GDM1 (cell line): ENCODE measurements at regions not wholly inside any gene's neighbourhood (a gene's known extent, or its start where the extent isn't known, plus 50 kb on each side); places are given as distances from the start of the nearest gene placed in this dataset.
"Not testable (repeated sequence)": the region's sequence is repeated elsewhere in the genome, so short reads cannot be mapped to it uniquely, and the experiment has no call there.

ENCODE experiments used
- DNase-seq: peaks from one replicate; lab custom pipeline; 2025; lab: John Stamatoyannopoulos, UW

DNA sequence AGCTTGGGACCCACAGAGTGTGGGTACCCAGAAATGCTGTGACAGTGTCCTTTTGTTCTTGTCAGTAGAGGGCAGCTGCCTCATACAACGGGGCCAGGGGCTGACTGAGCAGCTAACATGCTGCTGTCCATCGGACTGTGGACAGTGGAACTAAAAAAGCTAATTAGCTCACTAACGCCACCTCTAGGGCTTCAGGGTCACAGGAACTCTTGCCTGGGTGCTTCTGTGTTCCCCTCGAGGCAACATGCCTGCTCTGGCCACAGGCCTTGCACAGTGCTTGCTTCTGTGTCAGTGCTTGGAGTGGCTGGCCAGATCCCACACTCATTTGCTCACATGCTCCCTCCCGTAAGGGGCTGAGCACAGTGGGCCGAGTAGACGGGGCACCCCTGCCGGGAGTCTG lies 377.0 kb downstream of the OLFM4 start:
- no peak for DNase-seq

DNA sequence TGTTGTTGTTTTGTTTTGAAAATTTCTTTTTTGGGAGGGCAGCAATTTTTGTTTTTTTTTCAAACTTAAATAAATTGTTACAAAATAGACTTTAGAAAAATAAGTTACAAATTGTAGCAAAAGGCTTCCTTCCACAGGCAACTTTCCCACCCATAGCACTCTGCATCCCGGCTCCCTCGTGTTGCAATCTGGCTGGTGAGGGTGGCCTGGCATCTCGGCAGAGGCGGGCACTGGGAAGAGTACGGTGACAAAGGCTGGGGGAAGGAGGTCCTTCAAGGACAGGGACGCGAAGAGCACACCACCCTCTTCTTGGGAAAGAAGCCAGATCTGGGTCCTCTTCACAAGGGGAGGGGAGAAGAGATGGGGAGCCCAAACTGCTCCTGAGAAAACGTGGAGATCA lies 379.7 kb downstream of the OLFM4 start:
- DNase-seq, result no peak

DNA sequence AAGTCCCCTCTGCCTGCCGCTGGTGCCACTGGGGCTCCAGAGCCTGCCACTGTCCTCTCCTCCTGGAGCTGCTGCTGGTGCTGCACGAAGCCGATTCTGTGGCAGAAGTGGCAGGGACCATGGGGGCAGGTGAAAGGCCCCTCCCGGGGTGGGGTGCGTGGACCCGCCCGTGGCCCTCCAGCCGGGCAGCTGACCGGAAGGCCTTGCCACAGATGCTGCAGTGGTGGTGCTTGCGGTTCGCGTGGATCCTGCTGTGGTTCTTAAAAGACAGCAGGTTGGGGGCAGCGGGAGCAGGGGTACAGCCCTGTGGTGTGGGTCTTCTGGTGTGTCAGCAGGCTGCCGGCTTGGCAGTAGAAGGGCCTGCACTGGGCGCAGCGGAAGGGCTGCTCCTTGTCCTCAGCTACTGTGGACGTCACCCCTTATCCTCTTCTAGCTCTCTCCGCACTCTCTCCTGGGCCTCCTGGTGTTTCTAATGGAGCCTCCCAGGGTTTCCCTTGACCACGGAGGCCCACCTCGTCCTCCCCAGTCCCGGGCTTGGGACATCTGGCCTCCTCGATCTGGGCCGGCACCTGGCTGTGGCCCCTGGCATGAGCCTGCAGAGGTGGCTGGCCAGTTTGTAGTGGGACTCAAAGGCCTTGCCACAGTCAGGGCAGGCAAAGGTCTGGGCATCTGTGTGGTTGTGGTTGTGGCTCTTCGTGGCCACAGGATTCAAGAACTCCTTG lies 380.4 kb downstream of the OLFM4 start:
- no peak for DNase-seq

DNA sequence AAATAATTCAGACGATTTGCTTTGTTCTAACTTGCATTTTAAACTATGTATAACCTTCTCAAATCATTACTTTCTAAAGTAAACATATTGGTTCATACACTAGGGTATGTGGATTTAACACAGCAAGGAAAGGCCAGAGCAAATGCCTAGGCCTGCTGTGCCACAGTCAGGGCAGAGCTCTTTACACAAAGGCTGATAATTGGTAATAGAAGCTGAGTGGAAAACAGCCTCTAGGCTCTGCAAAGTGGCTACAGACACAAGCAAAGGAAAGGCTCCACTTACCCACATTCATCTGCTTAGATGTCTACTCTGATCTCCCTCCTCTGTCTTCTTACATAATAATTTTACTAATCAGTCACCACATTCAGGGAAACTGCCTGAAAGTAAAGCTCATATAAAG lies 382.9 kb downstream of the OLFM4 start:
- no peak for DNase-seq

DNA sequence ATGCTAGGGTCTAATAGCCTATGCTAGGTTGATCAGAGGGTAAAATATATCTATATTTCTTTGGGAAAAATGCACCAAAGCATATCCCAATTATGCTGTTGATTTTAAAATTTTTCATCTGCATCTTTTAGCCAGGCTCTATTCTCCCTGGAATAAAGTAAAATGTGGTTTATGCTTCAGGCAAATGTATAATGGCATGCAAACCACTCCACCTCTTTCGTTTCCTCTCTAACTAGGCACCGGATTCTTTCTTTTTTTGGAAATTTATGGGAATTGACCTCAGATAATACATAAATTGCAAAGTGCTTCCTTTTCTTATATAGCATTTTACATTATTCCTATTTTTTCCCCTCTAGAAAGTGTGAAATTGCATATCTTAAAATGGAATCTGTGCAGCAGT lies 386.5 kb downstream of the OLFM4 start:
- no peak for DNase-seq

DNA sequence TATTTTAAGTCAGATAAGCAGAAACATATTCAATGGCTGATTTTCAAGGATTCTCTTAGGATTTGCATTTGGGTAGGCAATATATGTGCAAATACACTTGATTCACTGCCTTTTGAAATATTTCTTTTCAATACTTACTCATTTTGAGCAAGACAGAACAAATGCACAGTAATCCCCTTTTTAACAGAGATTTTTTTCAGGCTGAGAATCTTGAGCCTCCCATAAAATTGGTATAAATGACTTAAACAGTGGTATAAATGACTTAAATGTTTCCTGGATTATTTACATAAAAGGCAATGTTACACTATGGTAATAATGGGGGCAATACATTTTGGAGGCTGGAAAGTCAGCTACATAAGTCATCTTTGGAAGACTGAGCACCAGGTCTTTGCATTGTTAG lies 389.0 kb downstream of the OLFM4 start:
- no peak for DNase-seq

DNA sequence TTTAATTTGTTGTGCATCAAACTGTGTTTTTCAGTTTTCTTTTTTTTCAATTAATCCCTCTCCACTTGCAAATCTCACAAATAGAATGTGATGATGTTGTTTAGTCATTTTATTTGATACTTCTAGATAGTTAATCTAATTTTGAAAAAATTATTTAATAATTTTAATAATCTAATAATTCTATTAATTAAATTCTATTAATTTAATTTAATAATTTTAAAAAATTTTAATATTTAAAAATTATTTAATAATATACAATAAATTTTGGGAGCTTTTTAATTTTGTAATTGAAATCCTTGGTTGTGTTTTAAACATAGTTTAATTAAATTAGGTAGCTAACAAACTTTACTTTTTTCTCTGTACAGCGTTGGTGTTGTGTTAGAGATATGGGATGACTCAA lies 393.8 kb downstream of the OLFM4 start:
- no peak for DNase-seq

DNA sequence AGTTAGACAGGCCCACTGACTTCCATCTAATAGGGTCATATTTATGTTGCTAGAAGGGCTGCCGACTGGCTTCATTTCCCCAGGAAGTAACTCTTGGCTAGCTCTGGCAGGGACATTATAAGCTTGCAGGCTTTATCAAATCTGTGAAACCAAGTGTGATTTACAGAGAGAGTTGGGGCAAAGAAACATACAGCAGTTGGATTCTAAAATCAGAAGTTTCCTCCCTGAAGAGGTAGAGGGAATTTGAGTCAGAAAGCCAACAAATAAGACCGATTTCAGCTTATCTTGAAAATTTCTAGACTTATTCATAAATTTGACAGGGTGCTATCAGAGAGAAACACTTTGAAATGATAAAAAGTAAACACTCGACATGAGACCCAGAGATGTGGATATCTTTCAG lies 407.8 kb downstream of the OLFM4 start:
- no peak for DNase-seq

DNA sequence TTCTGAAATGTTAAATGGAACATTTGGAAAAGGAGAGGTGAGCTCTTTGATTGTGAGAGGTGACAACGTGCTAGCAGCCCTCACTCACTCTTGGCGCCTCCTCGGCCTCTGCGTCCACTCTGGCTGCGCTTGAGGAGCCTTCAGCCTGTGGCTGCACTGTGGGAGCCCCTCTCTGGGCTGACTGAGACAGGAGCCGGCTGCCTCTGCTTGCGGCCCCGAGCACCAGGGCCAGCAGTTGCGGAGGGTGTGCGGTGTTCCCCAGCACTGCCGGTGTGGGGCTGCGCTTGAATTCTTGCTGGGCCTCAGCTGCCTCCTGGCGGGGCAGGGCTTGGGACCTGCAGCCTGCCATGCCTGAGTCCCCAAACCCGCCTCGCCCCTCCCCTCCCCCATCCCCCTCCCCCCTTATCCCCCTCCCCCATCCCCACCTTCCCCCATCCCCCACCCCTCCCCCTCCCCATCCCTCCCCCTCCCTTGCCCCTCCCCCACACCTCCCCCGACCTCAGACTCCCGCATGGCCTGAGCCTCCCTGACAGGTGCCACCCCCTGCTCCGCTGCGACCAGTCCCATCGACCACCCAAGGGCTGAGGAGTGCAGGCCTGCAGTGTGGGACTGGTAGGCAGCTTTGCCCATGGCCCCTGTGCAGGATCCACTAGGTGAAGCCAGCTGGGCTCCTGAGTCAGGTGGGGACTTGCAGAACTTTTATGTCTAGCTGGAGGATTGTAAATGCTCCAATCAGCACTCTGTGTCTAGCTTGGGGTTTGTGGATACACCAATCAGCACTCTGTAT lies 411.0 kb downstream of the OLFM4 start:
- no peak for DNase-seq

DNA sequence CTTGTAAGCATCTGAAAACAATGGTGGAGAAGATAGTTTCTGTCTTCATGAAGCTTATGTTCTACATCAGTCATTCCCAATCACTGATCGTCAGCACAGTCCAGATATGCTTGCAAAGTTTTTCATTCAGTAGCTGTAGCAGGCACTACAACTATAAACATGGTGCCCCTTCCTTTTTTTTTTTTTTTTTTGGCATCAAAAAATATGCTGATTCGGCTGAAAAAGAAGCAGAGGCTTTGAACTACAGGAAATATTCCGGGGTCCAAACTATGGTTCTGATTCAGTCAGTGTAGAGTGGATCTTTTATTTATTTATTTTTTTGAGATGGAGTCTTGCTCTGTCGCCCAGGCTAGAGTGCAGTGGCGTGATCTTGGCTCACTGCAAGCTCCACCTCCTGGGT lies 414.4 kb downstream of the OLFM4 start:
- no peak for DNase-seq

DNA sequence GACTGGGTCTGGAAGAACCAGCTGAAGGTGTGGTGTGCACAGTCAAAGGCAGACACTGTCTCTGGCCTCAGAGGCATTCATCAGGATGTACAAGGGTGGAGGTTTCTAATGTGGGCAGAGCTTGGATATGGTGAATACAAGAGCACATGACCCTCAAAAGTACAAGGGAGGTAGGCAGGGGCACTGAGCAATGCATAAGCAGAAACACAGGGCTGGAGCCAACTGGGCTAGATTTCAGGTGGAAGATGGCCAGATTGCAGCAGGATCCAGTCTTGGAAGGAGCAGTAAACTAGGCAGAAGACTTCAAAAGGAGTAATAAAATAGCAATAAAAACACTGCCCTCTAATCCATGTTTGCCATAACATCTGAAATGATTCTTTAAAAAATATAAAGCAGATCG lies 417.1 kb downstream of the OLFM4 start:
- no peak for DNase-seq

DNA sequence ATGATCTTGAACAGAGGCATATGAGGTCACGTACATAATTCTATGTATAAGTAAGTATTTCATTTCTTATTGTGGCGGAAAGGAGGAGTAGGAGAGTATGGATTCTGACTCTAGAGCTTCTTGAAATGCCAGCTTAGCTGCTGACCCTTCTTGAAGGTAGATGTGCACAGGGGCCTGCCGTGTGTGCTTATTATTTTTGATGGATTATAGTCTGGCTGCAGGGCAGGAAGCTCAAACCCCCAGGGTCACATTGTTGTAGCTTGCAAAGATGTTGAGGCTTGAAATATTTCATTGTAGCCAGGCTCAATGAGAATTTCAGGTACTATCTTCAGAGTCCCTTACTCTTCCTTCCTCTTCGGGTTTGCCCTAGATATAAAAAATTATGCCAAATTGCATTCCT lies 418.8 kb downstream of the OLFM4 start:
- no peak for DNase-seq

DNA sequence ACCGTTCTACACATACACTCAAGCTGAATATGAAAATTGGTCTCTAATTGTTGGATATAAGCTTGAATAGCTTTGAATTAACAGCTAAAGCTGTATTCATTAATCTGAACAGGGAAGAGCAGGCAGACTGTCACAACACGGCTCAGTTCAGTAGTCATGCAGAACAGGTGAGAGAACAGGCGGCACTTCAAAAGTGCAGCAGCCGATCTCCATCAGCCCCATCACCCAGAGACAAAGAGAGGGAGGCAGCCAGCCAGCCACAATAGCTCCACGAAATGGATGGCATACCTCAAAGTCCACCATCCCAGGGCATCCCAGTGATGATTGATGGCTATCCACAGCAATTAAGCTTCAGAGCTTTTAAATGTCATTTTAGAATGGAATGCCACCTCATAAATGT lies 419.2 kb downstream of the OLFM4 start:
- no peak for DNase-seq

DNA sequence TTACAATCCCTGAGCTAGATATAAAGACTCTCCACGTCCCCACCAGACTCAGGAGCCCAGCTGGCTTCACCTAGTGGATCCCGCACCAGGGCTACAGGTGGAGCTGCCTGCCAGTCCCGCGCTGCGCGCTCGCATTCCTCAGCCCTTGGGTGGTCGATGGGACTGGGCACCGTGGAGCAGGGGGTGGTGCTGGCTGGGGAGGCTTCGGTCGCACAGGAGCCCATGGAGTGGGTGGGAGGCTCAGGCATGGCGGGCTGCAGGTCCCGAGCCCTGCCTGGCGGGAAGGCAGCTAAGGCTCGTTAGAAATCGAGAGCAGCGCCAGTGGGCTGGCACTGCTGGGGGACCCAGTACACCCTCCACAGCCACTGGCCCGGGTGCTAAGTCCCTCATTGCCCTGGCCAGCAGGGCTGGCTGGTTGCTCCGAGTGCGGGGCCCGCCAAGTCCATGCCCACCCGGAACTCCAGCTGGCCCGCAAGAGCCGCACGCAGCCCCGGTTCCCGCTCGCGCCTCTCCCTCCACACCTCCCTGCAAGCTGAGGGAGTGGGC lies 423.7 kb downstream of the OLFM4 start:
- not testable (repeated sequence) for DNase-seq

DNA sequence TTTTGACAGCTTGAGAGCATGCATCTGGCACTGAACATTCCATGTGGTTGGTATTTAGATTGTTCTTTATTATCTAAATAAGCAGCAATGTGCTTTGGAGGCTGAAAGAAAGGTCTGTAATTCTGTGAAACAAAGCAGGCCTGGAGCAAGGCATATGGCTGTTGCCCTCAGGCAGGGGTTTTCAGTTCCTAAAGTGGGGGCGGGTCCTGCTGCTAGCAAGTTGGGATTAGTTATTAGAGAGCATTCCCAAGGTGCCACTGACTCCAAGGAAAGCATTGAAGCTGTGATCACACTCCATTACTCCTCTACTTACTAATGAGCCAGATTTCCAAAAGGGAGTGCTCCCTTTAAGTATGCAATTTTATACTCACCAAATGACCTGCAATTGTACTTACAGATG lies 432.2 kb downstream of the OLFM4 start:
- DNase-seq, result no peak

DNA sequence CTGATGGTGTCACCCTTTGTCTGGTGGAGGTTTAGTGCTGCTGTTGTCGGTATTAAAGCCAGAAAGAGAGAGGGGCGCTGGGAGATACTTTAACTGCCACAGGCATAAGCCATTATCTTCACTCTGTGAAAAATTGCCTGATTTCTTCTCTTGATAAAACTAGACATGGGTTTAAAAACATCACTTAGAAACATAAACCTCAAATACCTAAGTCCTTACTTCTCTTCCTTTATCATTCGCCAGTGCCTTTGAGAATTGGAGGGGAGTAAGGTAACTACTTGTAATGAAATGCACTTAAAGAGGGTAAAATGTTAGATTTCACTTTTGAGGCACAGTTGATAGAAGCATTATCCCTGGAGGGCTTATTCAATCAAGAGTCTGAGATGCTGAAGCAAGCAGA lies 434.5 kb downstream of the OLFM4 start:
- no peak for DNase-seq

DNA sequence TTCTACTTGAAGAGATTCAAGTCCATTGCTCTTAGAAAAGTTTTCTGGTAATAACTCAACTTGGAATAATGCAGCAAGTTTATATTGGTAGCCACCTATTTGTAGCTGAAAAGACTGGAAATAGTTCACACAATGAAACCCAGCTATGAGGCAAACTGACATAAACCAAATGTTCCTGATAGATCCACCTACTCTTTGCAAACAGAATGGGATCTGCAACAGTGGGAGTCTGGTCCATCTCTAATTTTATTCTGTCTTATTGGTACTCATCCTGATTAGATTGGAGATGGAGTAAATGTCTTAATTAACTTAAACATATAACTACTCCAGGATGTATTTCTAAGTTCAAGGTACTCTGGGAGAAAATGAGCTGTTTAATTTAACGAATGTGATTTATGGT lies 438.0 kb downstream of the OLFM4 start:
- no peak for DNase-seq

DNA sequence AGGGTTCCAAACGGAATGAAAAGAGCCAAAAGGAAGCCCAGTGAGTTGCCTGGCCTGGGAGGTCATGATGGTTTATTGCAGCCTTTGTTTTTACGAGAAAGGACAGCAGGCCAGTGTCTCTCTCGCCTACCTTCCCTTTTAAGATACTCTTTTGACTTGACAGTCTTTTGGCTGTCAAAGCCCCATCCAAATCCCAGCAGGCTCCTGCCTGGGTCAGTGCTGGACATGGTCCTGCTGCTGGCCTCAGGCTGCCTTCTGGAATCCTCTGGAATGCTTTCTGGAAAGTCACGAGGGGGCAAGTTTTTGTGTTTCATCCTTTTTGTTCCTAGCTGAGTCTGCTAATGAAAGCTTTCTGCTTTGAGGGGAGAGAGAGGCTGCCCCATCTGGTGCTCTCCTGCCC lies 444.8 kb downstream of the OLFM4 start:
- DNase-seq, result no peak

DNA sequence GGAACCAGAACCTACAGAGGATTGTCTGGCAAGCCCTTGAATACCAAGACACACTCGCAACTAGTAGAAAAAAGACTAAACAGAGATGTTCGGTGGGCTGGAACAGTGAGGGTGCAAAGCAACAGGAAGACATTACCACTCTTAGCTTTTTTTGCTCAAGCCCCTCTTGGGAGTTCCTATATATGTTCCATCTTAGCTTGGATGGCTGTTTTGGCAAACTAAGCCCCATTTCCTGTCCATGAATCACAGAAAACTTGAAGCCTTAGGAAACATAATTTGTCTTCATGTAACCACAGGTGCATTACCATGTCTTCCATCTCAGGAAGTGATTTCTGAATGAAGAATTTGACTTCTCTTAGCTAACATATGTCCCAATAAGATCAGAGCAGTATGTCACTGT lies 446.3 kb downstream of the OLFM4 start:
- no peak for DNase-seq

DNA sequence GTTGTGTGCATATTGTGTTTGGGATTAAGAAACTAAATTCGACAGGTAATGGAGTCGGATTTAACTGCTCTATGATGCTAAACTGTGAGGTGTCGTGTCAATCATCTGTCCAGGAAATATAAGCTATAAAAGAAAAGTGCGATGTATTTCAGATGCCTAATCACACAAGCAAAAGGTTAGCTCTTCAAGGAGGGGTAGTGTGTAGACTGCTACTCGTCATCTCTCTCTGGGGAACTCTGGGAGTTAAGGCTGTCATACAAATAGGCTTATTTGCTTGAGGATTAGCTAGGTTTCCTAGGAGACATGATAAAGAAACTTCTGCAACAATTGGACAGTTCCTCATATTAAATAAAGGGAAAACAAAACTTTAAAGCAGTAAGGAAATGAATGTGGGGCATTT lies 462.1 kb downstream of the OLFM4 start:
- no peak for DNase-seq

DNA sequence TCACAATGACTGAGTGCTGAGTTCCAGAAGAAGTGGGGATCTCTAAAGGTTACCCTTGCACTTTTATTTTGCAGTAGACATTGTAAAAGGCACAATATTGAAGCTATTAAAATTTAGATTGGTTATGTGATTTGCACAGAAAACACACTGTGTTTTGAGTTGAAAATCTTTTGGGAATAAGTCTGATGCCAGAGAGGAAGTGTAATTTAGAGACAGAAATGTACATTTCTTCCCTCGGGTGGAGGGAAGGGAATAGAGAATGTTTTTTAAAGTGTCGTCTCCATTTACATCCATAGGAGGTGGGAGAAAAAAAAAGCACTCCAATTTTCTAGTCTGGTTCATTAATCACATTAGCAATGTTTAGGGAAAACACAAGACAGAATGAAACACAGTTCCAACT lies 465.8 kb downstream of the OLFM4 start:
- no peak for DNase-seq

DNA sequence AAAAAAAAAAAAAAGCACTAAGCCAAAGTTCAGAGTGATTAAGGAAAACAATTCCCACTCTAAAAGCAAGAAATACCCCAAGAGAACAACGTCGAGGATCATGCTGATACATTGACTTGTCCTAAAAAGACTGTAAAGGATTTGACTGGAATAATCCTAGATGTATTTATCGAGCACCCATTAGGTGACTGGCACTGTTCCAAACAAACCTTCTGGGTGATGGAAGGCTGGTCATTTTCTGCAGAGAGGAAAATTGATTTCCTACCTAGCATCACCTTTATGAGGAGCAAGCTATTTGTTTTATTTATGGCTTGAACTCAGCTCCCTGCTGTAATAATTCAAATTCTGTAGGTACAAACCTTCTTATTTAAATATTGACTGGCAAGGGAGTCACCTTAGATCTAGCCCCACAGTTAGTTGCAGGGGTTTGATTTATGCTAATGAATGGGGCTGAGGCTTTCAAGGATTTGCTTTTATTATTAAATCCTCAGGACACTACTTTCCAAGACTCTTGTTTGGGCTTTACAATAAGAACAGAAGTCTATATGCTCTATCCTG lies 471.0 kb downstream of the OLFM4 start:
- no peak for DNase-seq

DNA sequence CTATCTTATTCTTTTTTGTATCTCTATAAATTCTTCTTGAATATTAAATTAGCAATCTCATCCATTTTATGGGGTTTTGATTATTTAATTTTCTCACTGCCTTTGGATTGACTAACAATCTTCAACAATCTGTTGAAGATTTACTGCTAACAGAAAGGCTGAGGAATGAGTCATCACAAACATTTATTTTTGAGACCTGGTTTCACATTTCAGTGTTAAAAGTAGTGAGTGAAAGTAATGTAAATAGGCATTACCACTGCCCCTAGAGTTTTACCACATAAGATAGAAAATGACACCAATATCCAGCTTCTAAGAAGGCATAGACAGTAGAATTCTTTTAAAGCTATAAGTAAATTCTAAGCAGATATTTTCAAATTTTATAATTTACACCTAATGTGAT lies 472.8 kb downstream of the OLFM4 start:
- no peak for DNase-seq
